ENCODE measurements at regions not wholly inside any gene's neighbourhood (a gene's known extent, or its start where the extent isn't known, plus 50 kb on each side); places are given as distances from the start of the nearest gene placed in this dataset.
"Not testable (repeated sequence)": the region's sequence is repeated elsewhere in the genome, so short reads cannot be mapped to it uniquely, and the experiment has no call there.

DNA sequence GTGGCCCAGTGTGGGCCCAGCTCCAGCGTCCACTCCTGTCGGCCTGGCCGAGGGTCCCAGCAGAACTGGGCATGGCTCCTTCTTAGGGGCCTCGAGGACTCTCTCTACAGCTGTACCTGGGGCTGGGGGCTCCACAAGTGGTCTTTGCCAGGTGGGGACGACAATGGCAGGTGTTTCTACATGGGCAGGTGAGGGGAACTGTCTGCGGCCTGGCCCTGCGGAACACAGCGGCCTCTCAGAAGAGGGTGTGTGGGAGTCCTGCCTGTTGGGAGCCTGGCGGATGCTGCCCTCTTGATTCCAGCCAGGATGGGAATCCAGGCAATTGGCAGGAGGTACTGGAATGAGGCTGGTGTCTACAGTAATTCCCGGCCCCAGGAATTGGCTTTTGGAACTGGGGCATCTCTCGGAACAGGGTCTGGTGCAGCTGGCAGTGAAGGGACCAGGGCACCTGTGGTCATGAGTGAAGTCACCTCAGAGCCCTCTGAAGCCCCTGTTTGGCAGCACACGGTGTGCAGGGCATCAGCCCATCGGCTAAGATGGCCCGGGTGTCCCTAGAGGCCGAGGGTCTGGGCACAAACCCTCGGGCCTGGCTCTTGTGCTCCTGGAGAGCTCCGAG lies 357.9 kb downstream of the TMEM121 start:
- TF ChIP-seq POLR2A (IDR thresholded peaks at IDR 0.05; ENCODE audit: low read depth, low read length); JUN (IDR thresholded peaks at IDR 0.05; ENCODE audit: borderline replicate concordance, insufficient read depth, insufficient read length, low read depth); MYC (IDR thresholded peaks at IDR 0.05; ENCODE audit: low read depth, low read length): not testable (repeated sequence)
- TF ChIP-seq, protein P1, sequence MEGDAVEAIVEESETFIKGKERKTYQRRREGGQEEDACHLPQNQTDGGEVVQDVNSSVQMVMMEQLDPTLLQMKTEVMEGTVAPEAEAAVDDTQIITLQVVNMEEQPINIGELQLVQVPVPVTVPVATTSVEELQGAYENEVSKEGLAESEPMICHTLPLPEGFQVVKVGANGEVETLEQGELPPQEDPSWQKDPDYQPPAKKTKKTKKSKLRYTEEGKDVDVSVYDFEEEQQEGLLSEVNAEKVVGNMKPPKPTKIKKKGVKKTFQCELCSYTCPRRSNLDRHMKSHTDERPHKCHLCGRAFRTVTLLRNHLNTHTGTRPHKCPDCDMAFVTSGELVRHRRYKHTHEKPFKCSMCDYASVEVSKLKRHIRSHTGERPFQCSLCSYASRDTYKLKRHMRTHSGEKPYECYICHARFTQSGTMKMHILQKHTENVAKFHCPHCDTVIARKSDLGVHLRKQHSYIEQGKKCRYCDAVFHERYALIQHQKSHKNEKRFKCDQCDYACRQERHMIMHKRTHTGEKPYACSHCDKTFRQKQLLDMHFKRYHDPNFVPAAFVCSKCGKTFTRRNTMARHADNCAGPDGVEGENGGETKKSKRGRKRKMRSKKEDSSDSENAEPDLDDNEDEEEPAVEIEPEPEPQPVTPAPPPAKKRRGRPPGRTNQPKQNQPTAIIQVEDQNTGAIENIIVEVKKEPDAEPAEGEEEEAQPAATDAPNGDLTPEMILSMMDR (IDR thresholded peaks at IDR 0.05; ENCODE audit: extremely low read depth in 1 of 2, insufficient read depth in 1 of 2, low read depth in 1 of 2, low read length in 2 of 2), result not testable (repeated sequence)
- TF ChIP-seq, protein P2, sequence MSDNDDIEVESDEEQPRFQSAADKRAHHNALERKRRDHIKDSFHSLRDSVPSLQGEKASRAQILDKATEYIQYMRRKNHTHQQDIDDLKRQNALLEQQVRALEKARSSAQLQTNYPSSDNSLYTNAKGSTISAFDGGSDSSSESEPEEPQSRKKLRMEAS (IDR thresholded peaks at IDR 0.05; ENCODE audit: insufficient read depth, insufficient read length), result not testable (repeated sequence)

Data from endothelial cell of umbilical vein (primary cell).